ENCODE measurements at regions not wholly inside any gene's neighbourhood (a gene's known extent, or its start where the extent isn't known, plus 50 kb on each side); places are given as distances from the start of the nearest gene placed in this dataset.
"Not testable (repeated sequence)": the region's sequence is repeated elsewhere in the genome, so short reads cannot be mapped to it uniquely, and the experiment has no call there.

DNA sequence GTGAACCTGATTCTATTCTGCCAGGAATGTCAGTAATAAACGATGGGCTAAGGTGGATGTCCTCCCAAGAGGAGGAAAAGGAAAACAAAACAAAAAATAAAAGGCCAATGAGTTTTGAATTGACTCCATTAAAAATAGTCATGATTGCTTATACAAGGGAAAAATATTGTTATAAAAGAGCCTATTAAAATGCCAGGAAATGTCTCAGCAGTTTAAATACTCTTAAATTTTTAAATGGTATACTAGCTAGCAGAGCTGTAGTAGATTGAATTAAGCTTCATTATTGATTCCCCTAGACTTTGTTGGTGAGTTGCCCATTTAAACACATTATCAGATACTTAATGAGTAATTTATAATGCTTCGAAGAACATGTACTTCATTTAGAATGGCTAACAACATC lies 990.9 kb upstream of the GJE1 start:
- no peak for DNase-seq

DNA sequence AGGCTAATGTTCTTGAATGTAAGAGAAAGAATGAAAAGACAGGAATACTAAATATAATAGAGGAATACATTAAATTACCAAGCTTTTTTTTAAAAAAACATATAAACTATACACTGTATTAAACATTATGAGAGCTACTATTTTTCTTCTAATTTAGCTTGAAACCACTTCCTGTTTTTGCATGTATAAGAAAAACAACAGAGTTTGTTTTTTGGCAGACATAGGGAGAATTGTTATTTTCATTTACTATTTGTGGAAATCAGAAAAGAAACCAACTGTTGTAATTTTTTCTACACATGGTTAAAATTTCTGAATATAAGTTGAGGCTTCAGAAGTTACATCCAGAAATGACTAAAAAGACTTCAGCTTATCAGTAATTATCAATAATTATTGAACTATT lies 991.8 kb upstream of the GJE1 start:
- DNase-seq: no peak

DNA sequence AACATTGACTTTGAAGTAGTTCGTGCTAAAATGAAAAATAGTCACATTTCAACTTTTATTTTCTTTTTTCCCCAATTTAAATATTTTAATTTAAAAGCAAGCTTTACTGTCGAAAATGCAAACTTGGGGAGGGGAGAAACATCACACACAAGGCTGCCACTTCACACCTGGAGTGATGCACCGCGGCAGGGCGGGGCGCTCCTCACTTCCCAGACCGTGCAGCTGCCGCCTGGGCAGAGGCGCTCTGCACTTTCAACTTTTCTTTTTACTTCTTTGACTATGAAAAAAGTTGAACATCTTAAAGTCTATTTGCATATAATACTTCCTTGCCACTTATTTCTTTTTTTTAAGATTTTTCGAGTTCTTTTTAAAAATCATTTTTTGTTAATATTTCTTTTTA lies 993.3 kb upstream of the GJE1 start:
- DNase-seq: no peak

DNA sequence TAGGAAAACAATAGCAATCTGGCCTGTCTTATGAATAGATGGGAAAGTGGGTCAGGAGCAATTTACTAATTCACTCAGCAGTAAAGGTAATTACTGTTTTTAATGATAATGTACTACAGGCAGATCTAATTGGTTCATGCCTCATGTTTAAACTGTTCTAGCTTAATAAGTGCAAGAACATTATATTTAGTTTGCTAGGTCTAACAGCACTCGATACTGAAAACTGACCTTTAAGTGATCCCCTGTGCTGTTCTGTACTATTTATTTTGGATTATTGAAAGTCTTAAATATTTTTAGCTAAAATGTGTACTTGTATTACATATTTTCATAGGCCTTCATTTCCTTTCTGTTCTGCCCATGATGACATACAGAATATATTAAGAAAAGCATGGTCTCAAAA lies 998.0 kb upstream of the GJE1 start:
- no peak for DNase-seq

DNA sequence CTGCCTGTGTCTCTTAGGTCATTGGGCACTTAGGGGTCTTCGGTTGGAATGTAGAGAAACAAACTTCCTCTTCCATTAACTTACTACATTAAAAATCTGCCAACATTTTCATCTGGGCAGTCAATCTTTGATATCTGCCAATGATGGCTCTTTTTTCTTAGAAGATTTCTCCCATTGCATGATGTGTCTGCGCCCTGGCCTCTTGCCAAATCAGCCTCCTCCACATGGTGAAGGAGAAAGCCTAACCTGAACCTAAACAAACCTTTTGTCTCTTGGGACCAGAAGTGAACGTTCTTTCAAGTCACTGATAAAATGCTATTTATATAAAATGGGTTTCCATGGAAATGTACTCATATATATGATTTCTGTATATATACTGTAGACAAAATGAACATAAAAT lies 998.9 kb upstream of the GJE1 start:
- DNase-seq: no peak

DNA sequence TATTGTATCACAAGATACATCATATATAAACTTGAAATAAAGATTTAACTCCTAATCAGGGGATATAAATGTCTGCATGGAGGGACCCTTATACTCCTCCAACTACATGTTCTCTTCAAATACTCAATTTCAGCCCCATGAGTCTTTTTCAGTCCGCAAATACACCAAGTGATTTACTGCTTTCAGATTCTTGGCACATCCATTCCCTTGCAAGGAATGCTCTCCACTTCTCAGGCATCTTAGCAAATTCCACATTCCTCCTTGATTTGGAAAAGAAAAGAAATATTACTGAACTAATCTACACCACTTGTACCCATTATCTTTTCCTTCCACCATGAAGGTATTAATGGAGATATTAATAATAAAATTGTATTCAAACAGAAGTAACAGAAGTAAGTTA lies 999.4 kb upstream of the GJE1 start:
- DNase-seq: no peak

DNA sequence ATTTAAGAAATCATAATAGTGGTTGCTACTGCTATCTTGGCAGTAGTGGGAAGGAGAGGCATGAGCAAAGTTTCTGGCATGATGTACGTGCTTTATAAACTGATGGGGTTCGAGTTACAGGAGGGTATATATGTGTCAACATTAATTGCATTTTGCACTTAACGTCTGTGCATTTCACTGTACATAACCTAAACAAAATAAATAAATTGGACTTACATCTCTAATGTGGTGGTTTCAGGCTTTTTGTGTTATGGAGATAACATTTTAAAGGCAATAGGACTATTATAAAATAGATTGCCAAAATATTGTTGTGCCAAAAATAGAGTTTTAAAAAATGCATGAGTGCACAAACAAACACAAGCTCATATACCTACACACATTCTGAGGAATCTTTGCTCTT lies 1001.1 kb upstream of the GJE1 start:
- no peak for DNase-seq

DNA sequence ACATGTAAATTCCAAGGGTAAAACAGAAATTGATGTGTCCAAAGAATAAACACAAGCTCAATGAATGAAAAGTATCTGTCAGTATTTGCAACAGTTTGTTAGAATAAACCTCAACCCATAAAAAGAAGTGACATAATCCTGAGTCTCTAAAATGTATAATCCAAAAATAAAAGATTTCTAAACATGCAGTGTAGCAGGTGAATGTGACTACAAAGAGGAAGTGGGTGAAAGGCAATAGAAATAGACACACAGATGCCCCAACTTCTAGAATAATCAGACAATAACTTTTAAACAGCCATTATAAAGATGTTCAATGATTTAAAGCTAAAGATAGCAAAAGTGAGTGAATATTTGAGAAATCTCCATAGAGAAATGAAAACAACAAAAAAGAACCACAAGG lies 1009.2 kb upstream of the GJE1 start:
- DNase-seq: no peak

DNA sequence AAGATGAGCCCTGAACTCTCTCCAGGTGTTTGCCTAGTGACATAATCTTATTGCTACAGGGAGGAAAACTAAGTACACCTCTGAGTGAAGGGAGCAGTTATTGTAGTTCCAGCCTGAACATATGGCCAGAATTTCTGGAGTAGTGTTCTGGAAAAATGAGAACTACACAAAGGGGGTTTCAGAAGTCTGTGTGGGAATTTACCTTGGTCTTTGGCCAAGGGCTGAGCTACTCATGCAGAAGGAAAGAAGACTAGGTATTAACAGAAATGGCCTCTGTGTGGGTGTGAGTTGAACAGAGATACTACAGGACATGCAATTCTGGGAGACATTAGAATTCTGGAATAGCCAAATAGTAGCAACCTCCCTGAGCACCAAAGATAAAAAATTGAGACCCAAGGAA lies 1009.7 kb upstream of the GJE1 start:
- DNase-seq: no peak

DNA sequence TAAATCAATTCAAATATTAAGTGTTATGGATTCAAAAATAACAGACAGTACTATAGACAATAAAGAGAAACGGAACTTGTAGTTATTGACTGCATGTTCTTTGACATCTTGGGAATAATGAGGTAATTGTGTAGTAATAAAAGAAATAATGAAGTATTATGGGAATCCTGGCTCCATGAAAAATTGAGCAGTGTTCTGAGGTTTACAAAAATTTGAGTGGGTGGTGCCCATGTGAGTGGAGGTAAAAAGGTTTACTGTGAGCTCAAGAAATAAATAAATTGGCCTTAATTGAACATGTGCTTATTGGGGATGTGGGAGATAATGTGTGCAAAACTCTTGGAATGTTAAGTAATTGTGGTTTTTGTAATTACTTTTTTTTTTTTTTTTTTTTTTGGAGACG lies 1013.7 kb upstream of the GJE1 start:
- DNase-seq: no peak

DNA sequence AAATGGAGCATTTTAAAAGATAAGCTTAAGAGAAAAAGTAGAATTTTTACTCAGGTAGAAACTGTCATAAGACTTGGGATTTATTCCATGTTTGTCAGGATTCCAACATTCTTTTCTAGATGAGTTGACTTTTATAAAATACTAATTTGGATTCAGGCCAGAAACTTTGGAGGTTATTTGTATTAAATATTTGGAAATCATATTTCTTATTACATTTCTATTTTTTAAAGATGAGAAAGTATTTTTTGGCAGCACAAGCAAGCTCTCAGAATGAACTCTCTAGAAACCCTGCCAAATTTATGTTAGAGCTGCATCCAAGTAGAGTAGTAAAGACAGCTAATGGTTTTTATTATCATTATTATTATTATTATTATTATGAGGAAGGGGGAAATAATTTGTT lies 1014.9 kb upstream of the GJE1 start:
- no peak for DNase-seq

DNA sequence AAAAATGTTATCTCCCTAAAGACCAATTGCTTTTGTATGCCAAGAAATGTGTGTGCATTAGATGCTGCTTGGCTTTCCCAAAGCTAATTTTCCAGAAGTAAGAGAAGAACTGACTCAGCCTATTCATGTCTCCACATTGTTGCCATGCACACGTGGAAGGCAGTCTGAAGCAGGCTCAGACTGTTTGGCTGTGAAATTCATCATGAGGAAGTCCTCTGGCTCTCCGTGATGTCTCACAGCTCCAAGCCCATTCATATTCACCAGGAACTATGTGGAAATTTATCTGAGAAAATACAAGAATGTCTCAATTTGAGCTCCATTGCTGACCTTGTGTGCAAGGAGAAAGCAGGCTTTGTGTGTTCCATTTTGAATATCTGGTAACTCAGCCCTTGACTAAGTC lies 1022.2 kb upstream of the GJE1 start:
- DNase-seq: no peak

DNA sequence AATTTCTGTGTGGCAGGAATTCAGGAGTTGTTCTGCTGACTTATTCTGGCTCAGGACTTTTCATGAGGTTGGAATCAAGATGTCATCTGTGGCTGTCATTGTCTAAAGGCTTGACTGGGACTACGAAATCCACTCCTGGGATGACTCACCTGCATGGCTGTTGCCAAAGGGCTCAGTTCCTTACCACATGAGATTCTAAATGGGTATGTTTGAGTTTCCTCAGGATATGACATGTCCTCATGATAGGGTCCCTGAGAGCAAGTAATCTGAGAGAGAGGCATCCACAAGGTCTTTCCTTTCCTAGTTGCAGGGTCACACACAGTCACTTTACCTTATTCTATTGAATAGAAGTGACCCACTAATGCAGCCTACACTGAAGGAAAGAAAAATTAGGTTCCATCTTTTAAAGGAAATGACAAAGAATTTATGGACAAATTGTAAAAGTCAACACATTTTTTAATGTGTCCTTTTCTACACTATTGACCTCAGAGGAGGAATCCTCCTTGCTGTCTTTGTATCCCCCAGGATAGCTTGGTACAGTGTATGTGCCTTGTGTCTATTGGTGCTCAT lies 1025.0 kb upstream of the GJE1 start:
- no peak for DNase-seq

DNA sequence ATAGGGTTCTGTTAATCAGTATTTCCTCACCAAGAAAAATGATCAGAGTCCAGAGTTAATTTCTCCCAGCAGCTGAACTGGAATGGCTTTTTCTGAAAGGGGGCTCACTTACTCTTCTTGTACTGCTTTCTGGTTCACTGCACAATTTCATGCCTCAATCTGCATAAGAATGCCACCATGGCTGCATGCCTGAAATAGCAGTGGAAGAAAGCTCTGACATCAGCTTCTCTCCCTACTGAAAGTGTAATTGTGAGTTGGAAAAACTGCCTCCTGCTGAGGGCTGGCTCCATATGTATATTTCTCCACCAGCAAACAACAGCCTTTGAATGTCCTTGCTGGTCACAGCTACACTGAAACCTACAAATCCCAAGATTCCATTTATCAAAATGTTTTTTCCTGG lies 1027.2 kb upstream of the GJE1 start:
- no peak for DNase-seq

DNA sequence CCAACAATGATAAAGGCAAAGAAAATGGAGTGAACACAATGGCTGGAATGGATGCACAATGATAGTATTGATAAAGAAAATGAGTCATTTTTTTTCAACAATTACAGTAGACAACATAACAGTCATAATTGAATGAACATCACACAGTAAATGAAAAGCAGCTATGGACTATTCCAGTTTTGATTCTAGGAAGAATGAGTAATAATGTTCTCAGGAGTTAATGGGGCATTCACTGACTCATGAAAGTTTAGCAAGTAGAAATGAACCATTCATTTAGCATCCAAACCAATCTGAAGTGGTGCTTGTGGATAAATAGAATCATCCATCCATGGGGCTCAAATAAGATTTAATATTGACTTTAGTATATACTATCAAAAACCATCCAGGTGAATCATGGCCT lies 1029.5 kb upstream of the GJE1 start:
- DNase-seq: no peak

DNA sequence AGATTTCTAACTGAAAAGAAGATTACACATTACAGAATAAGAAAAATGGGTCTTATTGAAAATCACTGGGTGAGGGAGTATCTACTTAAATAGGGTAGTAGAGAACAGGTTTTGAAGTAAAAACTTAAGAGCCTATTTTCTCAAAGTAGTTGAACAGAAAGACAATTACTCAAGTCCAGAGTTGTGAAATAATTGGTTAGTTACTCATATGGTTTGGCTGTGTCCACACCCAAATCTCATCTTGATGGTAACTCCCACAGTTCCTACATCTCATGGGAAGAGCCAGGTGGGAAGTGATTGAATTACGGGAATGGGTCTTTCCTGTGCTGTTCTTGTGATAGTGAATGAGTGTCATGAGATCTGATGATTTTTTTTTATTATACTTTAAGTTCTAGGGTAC lies 1035.3 kb upstream of the GJE1 start:
- DNase-seq: no peak

DNA sequence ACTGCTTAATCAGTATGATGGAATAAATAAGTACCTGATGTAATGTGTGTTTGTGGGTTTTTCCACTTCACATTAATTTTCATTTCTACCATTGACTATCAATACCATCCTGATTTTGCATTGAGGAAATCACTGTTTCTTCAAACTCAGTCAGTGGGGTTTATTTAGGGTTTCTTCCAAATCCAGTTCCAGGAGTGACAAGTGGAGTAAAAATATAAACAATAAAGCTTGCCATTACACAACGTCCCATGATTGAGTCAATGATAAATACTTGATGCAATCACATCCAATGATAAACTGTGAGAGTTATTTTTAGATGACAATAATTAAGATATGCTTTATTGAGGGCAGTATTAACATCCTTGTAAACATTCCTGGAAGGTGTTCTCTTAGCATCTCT lies 1037.4 kb upstream of the GJE1 start:
- DNase-seq: no peak

DNA sequence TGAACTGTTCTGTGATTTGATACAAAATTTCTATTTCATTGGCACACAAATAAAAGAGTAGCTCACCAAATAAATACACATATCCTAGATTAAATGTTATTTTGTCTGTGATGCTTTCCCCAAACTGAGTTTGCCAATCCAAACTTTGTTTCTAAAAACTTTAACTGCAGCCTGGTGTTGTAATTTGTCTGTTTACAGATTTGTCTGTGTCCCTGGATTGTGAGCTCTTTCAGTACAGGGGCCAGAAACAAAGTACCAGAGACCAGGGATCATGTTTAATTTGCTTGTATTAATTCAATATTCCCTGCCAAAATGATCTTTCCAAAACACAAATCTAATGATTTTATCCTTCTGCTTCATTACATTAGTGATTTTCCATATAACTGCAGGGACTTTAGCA lies 1044.6 kb upstream of the GJE1 start:
- no peak for DNase-seq

DNA sequence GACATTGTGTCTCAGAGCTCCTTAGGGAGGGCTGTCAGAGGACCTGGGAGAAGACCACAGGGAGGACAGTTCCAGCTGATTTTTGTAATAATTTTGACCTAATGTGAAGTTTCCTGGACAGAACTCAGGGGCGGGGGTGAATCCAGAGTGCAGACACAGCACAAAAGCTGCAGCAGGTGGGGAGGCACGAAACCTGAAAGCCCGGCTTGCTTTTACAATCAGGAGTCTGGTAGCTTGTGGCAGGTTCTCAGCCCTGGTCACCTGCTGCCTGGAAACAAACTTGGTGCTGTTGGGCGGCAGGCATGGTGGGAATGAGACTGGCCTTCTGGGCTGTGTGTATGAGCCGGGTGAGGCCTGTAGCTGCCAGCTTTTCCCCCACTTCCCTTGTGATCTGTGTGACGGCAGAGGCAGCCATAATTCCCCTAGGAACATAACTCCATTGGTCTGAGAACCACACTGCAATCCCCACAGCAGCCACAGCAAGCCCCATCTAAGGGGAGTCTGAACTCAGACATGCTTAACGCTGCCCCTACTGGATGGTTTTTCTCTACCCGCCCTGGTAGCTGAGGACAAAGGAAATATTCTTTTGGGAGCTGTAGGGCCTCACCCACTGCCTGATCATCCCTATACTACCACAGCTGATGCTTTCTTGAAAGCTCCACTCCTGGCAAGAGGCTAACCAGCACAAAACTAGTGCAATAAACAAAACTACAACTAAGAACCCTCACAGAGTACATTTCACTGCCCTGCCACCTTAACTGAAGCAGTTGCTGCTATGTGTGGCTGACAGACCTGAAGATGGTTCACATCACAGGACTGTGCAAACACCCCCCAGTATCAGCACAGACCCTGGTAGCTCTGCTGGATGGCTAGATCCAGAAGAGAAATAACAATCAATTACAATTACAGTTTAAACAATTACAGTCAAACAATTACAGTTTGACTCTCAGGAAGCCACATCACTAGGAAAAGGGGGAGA lies 1055.1 kb upstream of the GJE1 start:
- DNase-seq: no peak

DNA sequence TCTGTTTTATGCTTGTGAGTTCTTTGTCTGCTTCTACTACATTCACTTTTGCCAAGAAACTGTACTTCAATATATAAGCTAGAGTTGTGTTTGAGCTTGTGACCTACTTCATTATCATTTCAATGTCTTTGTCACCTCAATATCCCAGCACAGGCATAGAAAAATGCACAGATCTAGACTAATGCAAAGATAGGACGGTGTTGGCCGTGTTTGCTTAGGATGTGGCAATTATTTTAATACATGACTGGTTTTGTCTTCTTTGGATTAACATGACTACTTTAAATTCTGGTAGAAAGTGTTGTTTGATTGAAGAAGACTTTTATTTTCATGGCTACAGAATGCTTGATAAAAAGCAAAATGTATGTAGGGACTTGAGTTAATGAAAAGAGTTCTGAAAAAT lies 1075.0 kb upstream of the GJE1 start:
- no peak for DNase-seq

DNA sequence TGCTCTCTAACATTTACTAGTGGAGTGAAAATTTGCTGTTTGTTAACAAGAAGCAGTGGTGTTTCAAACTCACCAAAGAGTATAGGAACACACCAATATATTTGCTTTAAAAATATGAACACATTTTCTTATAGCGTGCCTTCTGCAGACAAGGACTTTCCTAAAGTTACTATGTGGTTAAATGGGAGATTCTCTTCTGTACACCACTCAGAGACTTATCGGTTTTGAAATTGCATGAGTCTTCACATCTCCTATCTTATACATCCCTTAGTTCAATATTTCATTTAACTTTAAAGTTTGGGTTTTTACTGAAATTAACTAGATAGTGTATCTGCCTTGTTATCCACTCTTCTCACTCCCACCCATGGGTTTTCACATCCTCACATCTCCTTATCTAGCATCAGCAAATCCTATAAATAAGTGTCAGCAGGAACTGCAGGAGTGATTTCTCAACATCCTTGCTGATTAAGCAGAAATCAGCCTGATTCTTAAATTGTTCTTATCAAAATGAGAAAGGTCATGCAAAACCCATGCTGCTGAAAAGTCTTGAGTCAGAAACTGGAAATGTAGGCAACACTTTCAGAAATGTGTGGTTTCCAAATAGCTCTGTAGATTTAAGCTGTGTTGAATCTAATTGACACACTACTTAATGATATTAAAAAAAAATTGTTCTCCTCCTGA lies 1075.6 kb upstream of the GJE1 start:
- no peak for DNase-seq

DNA sequence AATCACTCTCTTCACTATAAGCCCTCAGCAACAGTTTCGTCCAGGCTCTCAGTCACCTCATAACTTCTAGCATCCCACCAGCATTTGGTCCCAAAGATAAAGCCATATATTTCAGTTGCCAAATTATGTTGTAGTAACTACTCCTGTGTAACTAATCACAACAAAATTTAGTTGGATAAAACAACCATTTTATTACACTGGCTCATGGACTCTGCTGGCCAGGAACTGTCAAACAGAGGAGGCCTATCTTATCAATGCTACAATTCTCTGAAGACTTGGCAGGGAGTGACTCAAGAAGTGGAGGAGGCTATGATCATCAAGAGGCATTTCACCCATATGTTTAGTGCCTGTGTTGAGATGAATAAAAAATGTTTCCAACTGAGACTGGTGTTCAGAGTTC lies 1082.3 kb upstream of the GJE1 start:
- DNase-seq: no peak

DNA sequence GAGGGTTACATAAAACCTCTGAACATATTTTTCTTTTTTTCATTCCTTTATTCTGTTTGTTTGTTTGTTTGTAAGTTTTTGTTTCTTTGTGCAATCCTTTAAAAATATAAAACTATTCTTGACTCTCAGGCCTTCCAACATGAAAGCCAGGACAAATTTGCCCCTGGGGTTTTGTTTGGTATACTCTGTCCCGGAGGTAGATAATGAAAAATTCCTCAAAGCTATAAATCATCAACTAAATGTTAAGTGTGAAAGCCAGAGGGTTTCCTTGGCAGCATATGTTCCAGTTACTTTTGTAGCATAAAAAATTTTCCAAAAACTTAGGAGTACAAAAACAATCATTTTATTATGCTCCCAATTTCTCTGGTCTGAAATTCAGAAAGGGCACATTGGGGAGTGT lies 1084.3 kb upstream of the GJE1 start:
- DNase-seq: no peak

DNA sequence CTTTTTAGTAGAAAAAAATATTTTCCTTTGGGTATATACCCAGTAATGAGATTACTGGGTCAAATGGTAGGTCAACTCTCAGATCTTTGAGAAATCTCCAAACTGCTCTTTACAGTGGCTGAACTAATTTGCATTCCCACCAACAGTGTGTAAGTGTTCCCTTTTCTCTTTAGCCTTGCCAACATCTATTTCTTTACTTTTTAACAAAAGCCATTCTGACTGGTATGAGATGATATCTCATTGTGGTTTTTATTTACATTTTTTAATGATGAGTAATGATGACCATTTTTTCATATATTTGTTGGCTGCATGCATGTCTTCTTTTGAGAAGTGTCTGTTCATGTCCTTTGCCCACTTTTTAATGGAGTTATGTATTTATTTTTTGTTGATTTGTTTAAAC lies 1086.2 kb upstream of the GJE1 start:
- not testable (repeated sequence) for DNase-seq
